ENCODE measurements at regions not wholly inside any gene's neighbourhood (a gene's known extent, or its start where the extent isn't known, plus 50 kb on each side); places are given as distances from the start of the nearest gene placed in this dataset.

- Mint-ChIP-seq H3K9me3 (ENCODE audit: insufficient read depth) (no peaks in the 10 kb centered on the region), H3K27ac (no peak overlapping the region), H3K4me3 (no peak overlapping the region), H3K27me3 (peaks cover 18% of the 10 kb centered on the region), H3K4me1 (no peaks in the 10 kb centered on the region)
- H3K9ac ChIP-seq (ENCODE audit: low read length), result no peak overlapping the region
- H3K27ac ChIP-seq (ENCODE audit: low read length in 2 of 2), result no peak overlapping the region
- H3K36me3 ChIP-seq (replicated peaks in 1 of 2; ENCODE audit: control extremely low read depth in 1 of 2, control insufficient read depth in 1 of 2, extremely low read depth in 1 of 2, insufficient read depth in 2 of 2, low read length in 1 of 2), result no peaks in the 10 kb centered on the region
- no peak overlapping the region for H3K4me2 ChIP-seq (replicated peaks; ENCODE audit: low read depth, low read length, poor library complexity, severe bottlenecking)
- ChIA-PET POLR2A (no interaction called here), CTCF (no interaction called here)
- no peak for ATAC-seq (ENCODE audit: low read depth)
- intact Hi-C loops (cut with micrococcal nuclease), result no loop called here
- H2AFZ ChIP-seq (ENCODE audit: insufficient read depth, low read depth, low read length, poor library complexity, severe bottlenecking), result no peak overlapping the region
- H4K20me1 ChIP-seq (ENCODE audit: control insufficient read depth, insufficient read depth, low read length, poor library complexity, severe bottlenecking), result no peaks in the 10 kb centered on the region
- H3K4me3 ChIP-seq (ENCODE audit: control extremely low read depth in 1 of 5, extremely low read depth in 1 of 5, insufficient read depth in 1 of 5, low read depth in 2 of 5, low read length in 4 of 5), result no peak overlapping the region
- H3K4me1 ChIP-seq (ENCODE audit: control insufficient read depth in 2 of 2, insufficient read depth in 2 of 2, low read length in 2 of 2), result no peaks in the 10 kb centered on the region
- no peak for TF ChIP-seq CTCF (IDR thresholded peaks at IDR 0.05)
- no peak for TF ChIP-seq EZH2 (IDR thresholded peaks at IDR 0.05; ENCODE audit: borderline replicate concordance, insufficient read depth, low read depth, low read length, poor library complexity, severe bottlenecking)
- no peaks in the 10 kb centered on the region for H3K79me2 ChIP-seq (ENCODE audit: control insufficient read depth, insufficient read depth, low read length)
- H3K9me3 ChIP-seq (ENCODE audit: control extremely low read depth in 1 of 3, control insufficient read depth in 2 of 3, insufficient read depth in 1 of 3, low read length in 2 of 3), result no peaks in the 10 kb centered on the region
- no peak for DNase-seq
- peaks cover 0 to 3% (median 1%) of the 10 kb centered on the region in 4 experiments for H3K27me3 ChIP-seq (replicated peaks in 1 of 4; ENCODE audit: control extremely low read depth in 1 of 4, control insufficient read depth in 3 of 4, insufficient read depth in 4 of 4, low read length in 3 of 4)
These were observed 66.7 kb upstream of the GOLGA8B start for GRCh38 chr15:34650177-34650576.

GRCh38 chr15:34648294-34648631 lies 64.8 kb upstream of the GOLGA8B start:
- H3K36me3 ChIP-seq (replicated peaks in 1 of 2; ENCODE audit: control extremely low read depth in 1 of 2, control insufficient read depth in 1 of 2, extremely low read depth in 1 of 2, insufficient read depth in 2 of 2, low read length in 1 of 2), result no peaks in the 10 kb centered on the region
- H3K4me1 ChIP-seq (ENCODE audit: control insufficient read depth in 2 of 2, insufficient read depth in 2 of 2, low read length in 2 of 2), result no peaks in the 10 kb centered on the region
- ChIA-PET CTCF (no interaction called here), POLR2A (no interaction called here)
- H3K9ac ChIP-seq (ENCODE audit: low read length), result no peak overlapping the region
- H3K4me2 ChIP-seq (replicated peaks; ENCODE audit: low read depth, low read length, poor library complexity, severe bottlenecking), result no peak overlapping the region
- WGBS (ENCODE audit: insufficient coverage), result no CpG with 5 or more reads among the region's 4 CpGs
- DNase-seq (no peak), ATAC-seq (ENCODE audit: low read depth) (no peak)
- no peaks in the 10 kb centered on the region for H3K9me3 ChIP-seq (ENCODE audit: control extremely low read depth in 1 of 3, control insufficient read depth in 2 of 3, insufficient read depth in 1 of 3, low read length in 2 of 3)
- peaks cover 0 to 3% (median 1%) of the 10 kb centered on the region in 4 experiments for H3K27me3 ChIP-seq (replicated peaks in 1 of 4; ENCODE audit: control extremely low read depth in 1 of 4, control insufficient read depth in 3 of 4, insufficient read depth in 4 of 4, low read length in 3 of 4)
- H3K79me2 ChIP-seq (ENCODE audit: control insufficient read depth, insufficient read depth, low read length), result no peaks in the 10 kb centered on the region
- intact Hi-C loops (cut with micrococcal nuclease), result no loop called here
- no peak overlapping the region for H3K27ac ChIP-seq (ENCODE audit: low read length in 2 of 2)
- Mint-ChIP-seq H3K4me1 (no peaks in the 10 kb centered on the region), H3K4me3 (no peak overlapping the region), H3K27ac (no peak overlapping the region), H3K9me3 (ENCODE audit: insufficient read depth) (no peaks in the 10 kb centered on the region), H3K27me3 (peaks cover 17% of the 10 kb centered on the region)
- H4K20me1 ChIP-seq (ENCODE audit: control insufficient read depth, insufficient read depth, low read length, poor library complexity, severe bottlenecking), result no peaks in the 10 kb centered on the region
- no peak for TF ChIP-seq CTCF (IDR thresholded peaks at IDR 0.05)
- TF ChIP-seq EZH2 (IDR thresholded peaks at IDR 0.05; ENCODE audit: borderline replicate concordance, insufficient read depth, low read depth, low read length, poor library complexity, severe bottlenecking), result no peak
- H3K4me3 ChIP-seq (ENCODE audit: control extremely low read depth in 1 of 5, extremely low read depth in 1 of 5, insufficient read depth in 1 of 5, low read depth in 2 of 5, low read length in 4 of 5), result no peak overlapping the region
- H2AFZ ChIP-seq (ENCODE audit: insufficient read depth, low read depth, low read length, poor library complexity, severe bottlenecking), result no peak overlapping the region

Measured in B cell (primary cell).